ENCODE measurements at regions not wholly inside any gene's neighbourhood (a gene's known extent, or its start where the extent isn't known, plus 50 kb on each side); places are given as distances from the start of the nearest gene placed in this dataset.

DNA sequence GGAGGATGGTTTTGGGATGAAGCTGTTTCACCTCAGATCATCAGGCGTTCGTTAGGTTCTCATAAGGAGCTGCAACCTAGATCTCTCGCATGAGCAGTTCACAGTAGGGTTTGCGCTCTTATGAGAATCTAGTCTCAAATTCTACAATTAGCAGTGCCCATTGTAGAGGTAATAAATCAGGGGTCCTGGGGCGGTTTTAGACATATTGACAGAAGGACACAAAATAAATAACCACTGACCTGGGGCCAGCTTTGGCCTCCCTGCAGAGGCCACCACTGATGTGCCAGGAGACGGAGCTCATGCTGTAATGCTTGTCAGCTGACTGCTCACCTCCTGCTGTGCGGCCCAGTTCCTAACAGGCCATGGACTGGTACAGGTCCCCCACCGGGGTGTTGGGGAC, 67.6 kb upstream of the SPATA31D4 start:
- WGBS (ENCODE audit: insufficient coverage, low coverage, missing lambda C conversion rate): 0% methylated on average over 6 of the region's 8 CpGs
- Histone ChIP-seq H3K4me1 (replicated peaks in 1 of 2; ENCODE audit: control insufficient read depth in 2 of 2, insufficient read depth in 2 of 2, low read length in 2 of 2) (no peaks in the 10 kb centered on the region), H3K36me3 (ENCODE audit: control insufficient read depth, insufficient read depth, low read length) (no peaks in the 10 kb centered on the region), H3K4me3 (no peak overlapping the region), H3K27me3 (ENCODE audit: control insufficient read depth in 2 of 2, insufficient read depth in 2 of 2, low read length in 2 of 2) (no peaks in the 10 kb centered on the region), H2AFZ (ENCODE audit: low read depth, low read length) (no peak overlapping the region), H3K79me2 (ENCODE audit: control insufficient read depth, insufficient read depth, low read length) (no peaks in the 10 kb centered on the region), H3K9me3 (replicated peaks; ENCODE audit: control insufficient read depth, insufficient read depth, low read depth, low read length) (no peaks in the 10 kb centered on the region), H4K20me1 (replicated peaks; ENCODE audit: control insufficient read depth, insufficient read depth, low read length) (no peaks in the 10 kb centered on the region), H3K4me2 (ENCODE audit: insufficient read depth, low read length) (no peak overlapping the region), H3K9ac (ENCODE audit: insufficient read depth in 1 of 2, low read depth in 2 of 2, low read length in 2 of 2) (no peak overlapping the region), H3K27ac (ENCODE audit: extremely low read depth, low read depth, low read length) (no peak overlapping the region), H3K9me1 (ENCODE audit: control insufficient read depth, insufficient read depth, low read length) (no peaks in the 10 kb centered on the region)
- FAIRE-seq (no peak), ATAC-seq (no peak), DNase-seq (ENCODE audit: extremely low read depth in 1 of 4, low spot score in 3 of 4) (no peak)
- POLR2A ChIA-PET: no interaction called here
- in situ Hi-C loops (cut with MboI): no loop called here
- TF ChIP-seq KLF16 (IDR thresholded peaks at IDR 0.05) (no peak), IRF2 (CRISPR knock-in tag; IDR thresholded peaks at IDR 0.05) (no peak), EHMT2 (IDR thresholded peaks at IDR 0.05) (no peak)
- CTCF ChIA-PET (ENCODE audit: low intra/inter-chr PET ratio): no interaction called here
- no TSS peak for BruUV-seq (replicated peaks)
- intact Hi-C loops (cut with micrococcal nuclease): no loop called here

DNA sequence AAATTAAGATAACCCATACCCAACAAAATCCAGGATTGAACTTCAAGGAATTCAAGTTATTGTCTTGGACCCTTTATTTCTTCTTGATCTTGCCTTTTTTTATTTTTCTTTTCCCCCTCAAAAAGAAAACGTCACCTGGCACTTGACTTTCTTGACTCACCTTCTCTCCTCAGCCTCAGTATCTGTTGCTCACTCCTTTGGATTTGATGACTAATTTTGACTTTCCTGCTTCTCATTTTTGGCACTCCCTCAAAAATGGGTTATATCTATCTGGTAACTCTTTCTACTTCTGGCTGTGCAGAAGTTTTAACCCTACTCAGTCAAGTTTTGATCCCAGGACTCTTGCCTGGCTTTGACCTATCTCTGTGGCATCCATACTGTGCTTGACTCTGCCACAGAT, 66.6 kb upstream of the SPATA31D4 start:
- intact Hi-C loops (cut with micrococcal nuclease): no loop called here
- WGBS (ENCODE audit: insufficient coverage, low coverage, missing lambda C conversion rate): 0% methylated on average over 1 of the region's 1 CpG
- TF ChIP-seq NONO (IDR thresholded peaks at IDR 0.05; ENCODE audit: low read depth in 2 of 2, low read length in 1 of 2): no peak
- no peak for TF ChIP-seq CBX5 (IDR thresholded peaks at IDR 0.05; ENCODE audit: borderline replicate concordance, low read depth)
- TF ChIP-seq, protein P1, sequence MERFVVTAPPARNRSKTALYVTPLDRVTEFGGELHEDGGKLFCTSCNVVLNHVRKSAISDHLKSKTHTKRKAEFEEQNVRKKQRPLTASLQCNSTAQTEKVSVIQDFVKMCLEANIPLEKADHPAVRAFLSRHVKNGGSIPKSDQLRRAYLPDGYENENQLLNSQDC (CRISPR knock-in tag; IDR thresholded peaks at IDR 0.05): no peak
- TF ChIP-seq RCOR1 (IDR thresholded peaks at IDR 0.05; ENCODE audit: borderline replicate concordance in 1 of 2, low read depth in 2 of 2, low read length in 2 of 2): no peak
- no peak for TF ChIP-seq DDX20 (tag; IDR thresholded peaks at IDR 0.05; ENCODE audit: low read depth)
- no peaks in the 10 kb centered on the region for H3K27me3 ChIP-seq (ENCODE audit: control insufficient read depth in 2 of 2, insufficient read depth in 2 of 2, low read length in 2 of 2)
- no peak for FAIRE-seq
- no peaks in the 10 kb centered on the region for H3K4me1 ChIP-seq (replicated peaks in 1 of 2; ENCODE audit: control insufficient read depth in 2 of 2, insufficient read depth in 2 of 2, low read length in 2 of 2)
- H3K27ac ChIP-seq (ENCODE audit: extremely low read depth, low read depth, low read length): no peak overlapping the region
- no peaks in the 10 kb centered on the region for H4K20me1 ChIP-seq (replicated peaks; ENCODE audit: control insufficient read depth, insufficient read depth, low read length)
- no peaks in the 10 kb centered on the region for H3K9me3 ChIP-seq (replicated peaks; ENCODE audit: control insufficient read depth, insufficient read depth, low read depth, low read length)
- H3K4me3 ChIP-seq: no peak overlapping the region
- no peak for DNase-seq (ENCODE audit: extremely low read depth in 1 of 4, low spot score in 3 of 4)
- in situ Hi-C loops (cut with MboI): no loop called here
- no peaks in the 10 kb centered on the region for H3K9me1 ChIP-seq (ENCODE audit: control insufficient read depth, insufficient read depth, low read length)
- H3K4me2 ChIP-seq (ENCODE audit: insufficient read depth, low read length): no peak overlapping the region
- H2AFZ ChIP-seq (ENCODE audit: low read depth, low read length): no peak overlapping the region
- no TSS peak for BruUV-seq (replicated peaks)
- CTCF ChIA-PET (ENCODE audit: low intra/inter-chr PET ratio): no interaction called here
- no peaks in the 10 kb centered on the region for H3K36me3 ChIP-seq (ENCODE audit: control insufficient read depth, insufficient read depth, low read length)
- no peak for ATAC-seq
- no peak overlapping the region for H3K9ac ChIP-seq (ENCODE audit: insufficient read depth in 1 of 2, low read depth in 2 of 2, low read length in 2 of 2)
- no peaks in the 10 kb centered on the region for H3K79me2 ChIP-seq (ENCODE audit: control insufficient read depth, insufficient read depth, low read length)
- POLR2A ChIA-PET: no interaction called here

All from K562 (cell line).